OCI-LY1 (cell line): ENCODE measurements at regions not wholly inside any gene's neighbourhood (a gene's known extent, or its start where the extent isn't known, plus 50 kb on each side); places are given as distances from the start of the nearest gene placed in this dataset.

ENCODE experiments used
- H2AFZ ChIP-seq: fragments of 200-600 bp; sonication (generic), shearing (Covaris generic); 2 replicates; pipeline ENCODE4 v1.6.0; 2014; ENCODE audit warnings: antibody characterized with exemption, mild to moderate bottlenecking, low read length
- H3F3A ChIP-seq: fragments of 200-600 bp; sonication (generic), shearing (Covaris generic); 2 replicates; pipeline ENCODE4 v1.6.0; 2014; ENCODE audit warnings: mild to moderate bottlenecking, antibody characterized with exemption, low read length, moderate library complexity; ENCODE audit not compliant: insufficient read depth
- H3K27ac ChIP-seq: fragments of 200-600 bp; sonication (generic); 2 replicates; pipeline ENCODE4 v1.5.1; 2014; ENCODE audit warnings: low read length, mixed run types, mild to moderate bottlenecking, low read depth; ENCODE audit not compliant: poor library complexity, severe bottlenecking
- H3K27me3 ChIP-seq: fragments of 200-600 bp; sonication (generic); 2 replicates; pipeline ENCODE4 v1.6.0; 2014; ENCODE audit warnings: antibody characterized with exemption, mild to moderate bottlenecking, low read length, moderate library complexity; ENCODE audit not compliant: insufficient read depth
- H3K36me3 ChIP-seq: fragments of 200-600 bp; sonication (generic); 2 replicates; pipeline ENCODE4 v1.6.1; 2014; ENCODE audit warnings: mild to moderate bottlenecking, antibody characterized with exemption, low read length, moderate library complexity, mixed read lengths; ENCODE audit not compliant: insufficient read depth
- H3K4me1 ChIP-seq: fragments of 200-600 bp; sonication (generic); 2 replicates; pipeline ENCODE4 v1.5.1; 2014; ENCODE audit warnings: mild to moderate bottlenecking, low read length, moderate library complexity; ENCODE audit not compliant: insufficient read depth, severe bottlenecking
- H3K4me2 ChIP-seq: fragments of 200-600 bp; sonication (generic), shearing (Covaris generic); 2 replicates; pipeline ENCODE4 v1.6.1; 2014; ENCODE audit warnings: low read length
- H3K4me3 ChIP-seq: fragments of 200-600 bp; sonication (generic); 2 replicates; pipeline ENCODE4 v1.5.1; 2014; ENCODE audit warnings: low read length, low read depth, mild to moderate bottlenecking, mixed read lengths; ENCODE audit not compliant: poor library complexity, severe bottlenecking
- H3K79me2 ChIP-seq: fragments of 200-600 bp; shearing (Covaris generic); 2 replicates; pipeline ENCODE4 v1.6.1; 2016; ENCODE audit warnings: mixed run types, low read length, mixed read lengths; ENCODE audit not compliant: insufficient read depth
- H3K9ac ChIP-seq: fragments of 200-600 bp; sonication (generic), shearing (Covaris generic); 2 replicates; pipeline ENCODE4 v1.6.1; 2014; ENCODE audit warnings: mild to moderate bottlenecking, low read length, mixed read lengths
- H3K9me2 ChIP-seq: fragments of 200-600 bp; sonication (generic), shearing (Covaris generic); 2 replicates; pipeline ENCODE4 v1.6.1; 2014; ENCODE audit warnings: low read depth, mild to moderate bottlenecking, low read length, mixed read lengths
- H3K9me3 ChIP-seq: fragments of 200-600 bp; shearing (Covaris generic); 2 replicates; pipeline ENCODE4 v1.6.1; 2014; ENCODE audit warnings: low read length, mixed read lengths
- H4K20me1 ChIP-seq: fragments of 200-600 bp; sonication (generic), shearing (Covaris generic); 2 replicates; pipeline ENCODE4 v1.6.0; 2016; ENCODE audit warnings: mild to moderate bottlenecking, low read length; ENCODE audit not compliant: insufficient read depth
- CTCF ChIP-seq: fragments of 200-600 bp; sonication (generic), shearing (Covaris generic); IDR thresholded peaks from 2 replicates; pipeline ENCODE4 v1.5.1; 2017; ENCODE audit warnings: mild to moderate bottlenecking, antibody characterized with exemption, low read length, moderate library complexity, mixed read lengths
- EZH2 ChIP-seq: fragments of 200-600 bp; sonication (generic), shearing (Covaris generic); IDR thresholded peaks from 2 replicates; pipeline ENCODE4 v1.8.0; 2017; ENCODE audit warnings: borderline replicate concordance, mixed run types, mild to moderate bottlenecking, antibody characterized with exemption, low read length, moderate library complexity, mixed read lengths

DNA sequence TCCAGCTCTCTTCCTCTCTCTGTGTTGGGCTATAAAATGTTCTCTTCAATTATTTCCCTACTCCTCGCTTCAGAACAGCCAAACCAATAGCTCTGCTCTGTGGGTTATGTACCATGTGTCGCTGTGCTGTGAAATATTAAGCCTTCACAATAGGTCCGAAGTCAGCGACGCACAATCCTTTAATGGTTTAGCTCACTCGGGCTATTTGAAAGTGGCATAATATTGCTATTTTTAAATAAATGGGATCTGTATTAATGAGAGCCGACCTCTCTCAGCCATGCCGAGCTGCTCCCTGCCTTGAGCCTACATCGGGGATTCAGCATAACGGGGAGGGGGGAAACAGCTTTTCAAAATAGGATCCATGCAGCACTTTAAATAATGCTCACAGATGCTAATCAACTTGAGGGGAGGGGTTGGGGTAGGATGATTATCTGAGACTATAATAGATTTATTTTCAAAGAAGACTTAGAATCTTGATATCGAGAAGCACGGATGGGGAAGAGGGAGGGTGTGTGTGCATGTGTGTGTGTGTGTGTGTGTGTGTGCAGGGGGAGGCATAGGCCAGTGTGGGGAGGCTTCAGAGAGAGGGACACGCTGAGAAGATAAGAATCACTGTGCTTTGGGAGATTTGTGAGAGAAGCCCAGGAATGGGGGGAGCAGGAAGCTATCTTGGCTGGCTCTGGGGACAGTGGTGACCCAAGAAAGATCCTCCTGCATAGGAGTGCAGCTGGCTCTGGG lies 271.5 kb downstream of the NXPE2 start:
- Histone ChIP-seq H3K9me2 (no peaks in the 10 kb centered on the region), H3K27me3 (no peaks in the 10 kb centered on the region), H3K27ac (no peak overlapping the region), H3K4me1 (no peaks in the 10 kb centered on the region), H4K20me1 (no peaks in the 10 kb centered on the region), H3F3A (no peaks in the 10 kb centered on the region), H3K9ac (no peak overlapping the region), H2AFZ (no peak overlapping the region), H3K79me2 (no peaks in the 10 kb centered on the region), H3K4me2 (no peak overlapping the region), H3K4me3 (no peak overlapping the region), H3K9me3 (no peaks in the 10 kb centered on the region), H3K36me3 (no peaks in the 10 kb centered on the region)
- TF ChIP-seq CTCF, result no peak
- TF ChIP-seq EZH2, result no peak

GRCh38 chr11:114953039-114953438 lies 274.7 kb downstream of the NXPE2 start:
- Histone ChIP-seq H3K4me1 (no peaks in the 10 kb centered on the region), H4K20me1 (no peaks in the 10 kb centered on the region), H3F3A (no peaks in the 10 kb centered on the region), H3K4me3 (no peak overlapping the region), H3K27me3 (no peaks in the 10 kb centered on the region), H3K27ac (no peak overlapping the region), H3K4me2 (no peak overlapping the region), H3K36me3 (no peaks in the 10 kb centered on the region), H3K79me2 (no peaks in the 10 kb centered on the region), H3K9me3 (no peaks in the 10 kb centered on the region), H2AFZ (no peak overlapping the region), H3K9ac (no peak overlapping the region), H3K9me2 (no peaks in the 10 kb centered on the region)
- TF ChIP-seq EZH2 (no peak), CTCF (peak; percentile 30; the same call in 1 of the 2 replicates)

- H3K4me2 ChIP-seq, result no peak overlapping the region
- no peak overlapping the region for H3K9ac ChIP-seq
- no peak for TF ChIP-seq EZH2
- TF ChIP-seq CTCF, result no peak
- H3F3A ChIP-seq, result no peaks in the 10 kb centered on the region
- H3K4me1 ChIP-seq, result no peaks in the 10 kb centered on the region
- H3K27me3 ChIP-seq, result no peaks in the 10 kb centered on the region
- no peak overlapping the region for H3K4me3 ChIP-seq
- no peaks in the 10 kb centered on the region for H3K9me2 ChIP-seq
- no peaks in the 10 kb centered on the region for H4K20me1 ChIP-seq
- no peaks in the 10 kb centered on the region for H3K9me3 ChIP-seq
- no peaks in the 10 kb centered on the region for H3K79me2 ChIP-seq
- H3K27ac ChIP-seq, result no peak overlapping the region
- no peaks in the 10 kb centered on the region for H3K36me3 ChIP-seq
- no peak overlapping the region for H2AFZ ChIP-seq
Observed at GRCh38 chr11:114955923-114956322, 277.6 kb downstream of the NXPE2 start.
